Kidney (tissue), 13 donors: ENCODE measurements at regions not wholly inside any gene's neighbourhood (a gene's known extent, or its start where the extent isn't known, plus 50 kb on each side); places are given as distances from the start of the nearest gene placed in this dataset.
A peak's percentile ranks its signal among the peaks of the same experiment; 100 is the strongest.

Experiments used
- DNase-seq, 5 donors: peaks; one replicate each; pipeline ENCODE4 v3.0.0-alpha.2; 2013 to 2020
- FAIRE-seq: peaks from 2 replicates; lab custom pipeline; 2012; peaks lifted over from hg19 to GRCh38; lab: Jason Lieb, UNC
- H3K27ac ChIP-seq, 2 donors: one replicate each; pipeline ENCODE4 v1.7.0; 2013; ENCODE audit warnings: low read depth in 2 of 2, low read length in 2 of 2, inconsistent platforms in 1 of 2
- H3K27me3 ChIP-seq: one replicate; pipeline ENCODE4 v1.7.1; 2013; ENCODE audit warnings: low read length, inconsistent platforms; ENCODE audit not compliant: control insufficient read depth, insufficient read depth
- H3K36me3 ChIP-seq, 3 donors: one replicate each; pipeline versions ENCODE4 v1.7.0 to v1.7.1; 2013; ENCODE audit warnings: low read length in 3 of 3, control low read depth in 1 of 3, inconsistent platforms in 1 of 3; ENCODE audit not compliant: insufficient read depth in 3 of 3, control insufficient read depth in 2 of 3
- H3K4me1 ChIP-seq, 3 donors: one replicate each; pipeline versions ENCODE4 v1.7.0 to v1.7.1; 2013; ENCODE audit warnings: low read length in 3 of 3, inconsistent platforms in 1 of 3, low read depth in 1 of 3; ENCODE audit not compliant: control insufficient read depth in 2 of 3, insufficient read depth in 2 of 3
- H3K4me3 ChIP-seq, 3 donors: one replicate each; pipeline versions ENCODE4 v1.7.0 to v1.8.1; 2013; ENCODE audit warnings: low read length in 3 of 3, control low read depth in 1 of 3, inconsistent platforms in 1 of 3
- H3K9ac ChIP-seq, 3 donors: one replicate each; pipeline versions ENCODE4 v1.7.0 to v1.7.1; 2013; ENCODE audit warnings: low read length in 3 of 3, control low read depth in 1 of 3, inconsistent platforms in 1 of 3
- H3K9me3 ChIP-seq, 3 donors: one replicate each; pipeline versions ENCODE4 v1.7.0 to v1.7.1; 2013; ENCODE audit warnings: low read length in 3 of 3, control low read depth in 1 of 3, inconsistent platforms in 1 of 3; ENCODE audit not compliant: control insufficient read depth in 2 of 3, insufficient read depth in 1 of 3
- intact Hi-C: fragments of 100-400 bp; cut with DNase I; formaldehyde crosslinking; loops from one replicate; pipeline ENCODE4 v1.11.1; 2022
- TF ChIP-seq, protein P1 (sequence below): IDR thresholded peaks from 3 replicates; pipeline ENCODE4 v1.5.1; 2012; ENCODE audit warnings: mild to moderate bottlenecking, moderate library complexity, borderline replicate concordance; ENCODE audit not compliant: insufficient read depth; ENCODE audit errors: extremely low read depth
- donor health status: control.
- donor health status: control.
- donor health status: control.
- donor health status: control.
- donor health status: control.
- donor health status: DM: yes; HTN: yes; CAD: no.
- donor health status: Normal renal cell carcinoma (clear cell type).

DNA sequence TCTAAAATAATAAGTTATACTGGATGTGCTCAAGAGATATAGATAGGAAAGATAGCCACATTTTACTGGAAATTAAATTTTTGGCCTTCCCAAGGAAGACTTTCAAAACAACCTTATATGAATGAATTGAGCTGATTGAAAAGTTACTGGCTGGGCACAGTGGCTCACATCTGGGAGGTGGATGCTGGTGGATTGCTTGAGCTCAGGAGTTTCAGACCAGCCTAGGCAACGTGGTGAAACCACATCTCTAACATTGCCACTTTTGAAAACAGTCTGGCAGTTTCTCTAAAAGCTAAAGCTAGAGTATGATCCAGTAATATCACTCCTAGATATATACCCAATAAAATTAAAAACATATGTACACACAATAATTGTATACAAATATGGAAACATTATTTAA, 231.4 kb upstream of the POU1F1 start:
- Histone ChIP-seq H3K9ac (no peak overlapping the region), H3K36me3 (no peaks in the 10 kb centered on the region), H3K4me1 (no peaks in the 10 kb centered on the region), H3K27ac (no peak overlapping the region), H3K9me3 (no peaks in the 10 kb centered on the region), H3K4me3 (no peak overlapping the region), H3K27me3 (no peaks in the 10 kb centered on the region)
- intact Hi-C loops = no loop called here
- TF ChIP-seq, protein P1, sequence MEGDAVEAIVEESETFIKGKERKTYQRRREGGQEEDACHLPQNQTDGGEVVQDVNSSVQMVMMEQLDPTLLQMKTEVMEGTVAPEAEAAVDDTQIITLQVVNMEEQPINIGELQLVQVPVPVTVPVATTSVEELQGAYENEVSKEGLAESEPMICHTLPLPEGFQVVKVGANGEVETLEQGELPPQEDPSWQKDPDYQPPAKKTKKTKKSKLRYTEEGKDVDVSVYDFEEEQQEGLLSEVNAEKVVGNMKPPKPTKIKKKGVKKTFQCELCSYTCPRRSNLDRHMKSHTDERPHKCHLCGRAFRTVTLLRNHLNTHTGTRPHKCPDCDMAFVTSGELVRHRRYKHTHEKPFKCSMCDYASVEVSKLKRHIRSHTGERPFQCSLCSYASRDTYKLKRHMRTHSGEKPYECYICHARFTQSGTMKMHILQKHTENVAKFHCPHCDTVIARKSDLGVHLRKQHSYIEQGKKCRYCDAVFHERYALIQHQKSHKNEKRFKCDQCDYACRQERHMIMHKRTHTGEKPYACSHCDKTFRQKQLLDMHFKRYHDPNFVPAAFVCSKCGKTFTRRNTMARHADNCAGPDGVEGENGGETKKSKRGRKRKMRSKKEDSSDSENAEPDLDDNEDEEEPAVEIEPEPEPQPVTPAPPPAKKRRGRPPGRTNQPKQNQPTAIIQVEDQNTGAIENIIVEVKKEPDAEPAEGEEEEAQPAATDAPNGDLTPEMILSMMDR = no peak
- FAIRE-seq (no peak), DNase-seq (no peak)

DNA sequence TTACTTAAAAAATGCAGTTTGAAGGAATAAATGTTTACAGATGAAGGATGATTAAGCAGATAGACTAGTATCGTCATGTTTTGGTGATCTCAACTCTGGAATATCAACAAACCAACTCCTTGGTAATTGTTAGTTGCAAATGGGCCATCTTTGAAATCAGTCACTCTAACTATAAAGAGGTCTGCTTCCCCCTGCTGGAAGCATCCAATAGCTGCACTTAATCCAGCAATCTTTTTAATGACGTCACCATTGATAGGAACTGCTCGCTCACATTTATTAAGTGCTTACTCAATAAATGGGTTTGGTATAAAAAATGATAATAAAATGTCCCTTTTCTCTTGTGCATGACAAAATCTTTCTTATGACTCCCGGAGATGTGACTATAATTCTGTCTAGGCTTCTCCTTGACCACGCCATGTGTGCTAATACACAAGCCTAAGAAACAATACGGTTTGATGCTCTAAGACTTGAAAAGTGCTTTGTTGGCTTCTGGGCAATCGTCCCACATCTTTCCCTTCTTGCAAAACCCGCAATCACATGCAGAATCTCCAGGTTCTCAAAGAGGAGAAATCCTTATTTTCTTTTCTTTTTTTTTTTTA, 227.6 kb upstream of the POU1F1 start:
- Histone ChIP-seq H3K27me3 (no peaks in the 10 kb centered on the region), H3K36me3 (no peaks in the 10 kb centered on the region), H3K4me1 (no peaks in the 10 kb centered on the region), H3K9me3 (no peaks in the 10 kb centered on the region), H3K27ac (no peak overlapping the region), H3K9ac (no peak overlapping the region), H3K4me3 (no peak overlapping the region)
- peak in 4 of 5 donors; percentile 21 to 72 (median 52) for DNase-seq
- TF ChIP-seq, protein P1 = peak; percentile 52
- peak; percentile 41 for FAIRE-seq
- intact Hi-C loops = no loop called here

DNA sequence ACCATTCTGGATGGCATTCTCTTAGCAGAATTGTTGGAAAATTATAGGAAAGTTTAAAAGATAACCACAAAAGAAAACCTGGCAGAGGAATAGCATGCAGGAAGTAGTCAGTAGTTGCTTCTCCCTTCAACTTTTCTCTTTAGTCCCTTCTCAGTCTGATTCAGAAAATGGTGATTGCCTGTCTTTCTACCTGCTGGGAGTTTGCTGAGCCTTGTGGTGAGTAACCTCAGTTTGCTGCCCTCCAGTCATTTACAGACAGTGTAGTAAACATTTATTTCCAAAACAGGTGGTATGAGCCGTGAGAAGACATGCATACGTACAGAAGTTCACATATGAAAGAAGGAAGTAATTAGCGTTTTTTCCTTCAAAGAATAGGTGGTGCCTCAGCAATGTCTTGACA, 224.7 kb upstream of the POU1F1 start:
- TF ChIP-seq, protein P1 = no peak
- Histone ChIP-seq H3K9me3 (no peaks in the 10 kb centered on the region), H3K9ac (no peak overlapping the region), H3K27me3 (no peaks in the 10 kb centered on the region), H3K4me1 (no peaks in the 10 kb centered on the region), H3K27ac (no peak overlapping the region), H3K36me3 (no peaks in the 10 kb centered on the region), H3K4me3 (no peak overlapping the region)
- intact Hi-C loops = no loop called here
- no peak for DNase-seq
- FAIRE-seq = no peak
